H9 (cell line): ENCODE measurements at regions not wholly inside any gene's neighbourhood (a gene's known extent, or its start where the extent isn't known, plus 50 kb on each side); places are given as distances from the start of the nearest gene placed in this dataset.

ENCODE experiments used
- DNase-seq: peaks from one replicate; pipeline ENCODE4 v3.0.0-alpha.2; 2017
- H2AFZ ChIP-seq: one replicate; pipeline ENCODE4 v1.6.1; 2013; ENCODE audit warnings: mild to moderate bottlenecking, low read length, control low read depth, moderate library complexity
- H2AK5ac ChIP-seq: 2 replicates; pipeline ENCODE4 v1.6.1; 2013; ENCODE audit warnings: low read length, control low read depth, mixed read lengths; ENCODE audit not compliant: insufficient read length
- H2BK120ac ChIP-seq: one replicate; pipeline ENCODE4 v1.6.1; 2013; ENCODE audit warnings: low read depth, mild to moderate bottlenecking, low read length, control low read depth, inconsistent platforms; ENCODE audit not compliant: poor library complexity, severe bottlenecking
- H2BK12ac ChIP-seq: 2 replicates; pipeline ENCODE4 v1.6.1; 2013; ENCODE audit warnings: low read length, control low read depth, mixed read lengths, low read depth; ENCODE audit not compliant: insufficient read length
- H2BK15ac ChIP-seq: 2 replicates; pipeline ENCODE4 v1.6.1; 2013; ENCODE audit warnings: low read depth, low read length, control low read depth
- H2BK20ac ChIP-seq: one replicate; pipeline ENCODE4 v1.6.1; 2013; ENCODE audit warnings: low read depth, mild to moderate bottlenecking, low read length, control low read depth, inconsistent platforms; ENCODE audit not compliant: poor library complexity, severe bottlenecking
- H2BK5ac ChIP-seq: 2 replicates; pipeline ENCODE4 v1.6.1; 2013; ENCODE audit warnings: low read length, control low read depth, mixed read lengths; ENCODE audit not compliant: insufficient read length
- H3K14ac ChIP-seq: 2 replicates; pipeline ENCODE4 v1.6.1; 2013; ENCODE audit warnings: low read length, control low read depth; ENCODE audit not compliant: insufficient read depth
- H3K18ac ChIP-seq: 2 replicates; pipeline ENCODE4 v1.6.1; 2013; ENCODE audit warnings: low read depth, mild to moderate bottlenecking, mixed read lengths, low read length, control low read depth; ENCODE audit not compliant: insufficient read length
- H3K23ac ChIP-seq: 2 replicates; pipeline ENCODE4 v1.6.1; 2013; ENCODE audit warnings: low read length, control low read depth, mixed read lengths, low read depth; ENCODE audit not compliant: insufficient read length
- H3K23me2 ChIP-seq: 2 replicates; pipeline ENCODE4 v1.6.1; 2013; ENCODE audit warnings: low read depth, mild to moderate bottlenecking, mixed read lengths, low read length, control low read depth; ENCODE audit not compliant: insufficient read length, poor library complexity, severe bottlenecking
- H3K27ac ChIP-seq: 2 replicates; pipeline ENCODE4 v1.5.1; 2013; ENCODE audit warnings: low read length, control low read depth, mixed read lengths, low read depth; ENCODE audit not compliant: insufficient read length
- H3K27me3 ChIP-seq: 2 replicates; pipeline ENCODE4 v1.6.1; 2013; ENCODE audit warnings: low read length, control low read depth, inconsistent platforms; ENCODE audit not compliant: insufficient read depth
- H3K4ac ChIP-seq: 2 replicates; pipeline ENCODE4 v1.6.1; 2013; ENCODE audit warnings: low read depth, mild to moderate bottlenecking, control low read depth, inconsistent platforms, low read length, moderate library complexity
- H3K4me1 ChIP-seq: 2 replicates; pipeline ENCODE4 v1.6.1; 2013; ENCODE audit warnings: low read length, control low read depth, inconsistent platforms; ENCODE audit not compliant: insufficient read depth
- H3K4me2 ChIP-seq: 2 replicates; pipeline ENCODE4 v1.6.1; 2013; ENCODE audit warnings: low read length, control low read depth, mixed read lengths; ENCODE audit not compliant: insufficient read length, insufficient read depth
- H3K56ac ChIP-seq: 2 replicates; pipeline ENCODE4 v1.6.1; 2013; ENCODE audit warnings: low read depth, mild to moderate bottlenecking, mixed read lengths, low read length, control low read depth; ENCODE audit not compliant: insufficient read length
- H3K79me1 ChIP-seq: 2 replicates; pipeline ENCODE4 v1.6.1; 2013; ENCODE audit warnings: low read depth, mild to moderate bottlenecking, moderate library complexity, low read length, control low read depth, inconsistent platforms; ENCODE audit not compliant: insufficient read depth, poor library complexity, severe bottlenecking
- H3K79me2 ChIP-seq: 2 replicates; pipeline ENCODE4 v1.6.1; 2013; ENCODE audit warnings: low read length, control low read depth, inconsistent platforms; ENCODE audit not compliant: insufficient read depth
- H3K9ac ChIP-seq: 2 replicates; pipeline ENCODE4 v1.6.1; 2013; ENCODE audit warnings: low read length, control low read depth, mixed read lengths; ENCODE audit not compliant: insufficient read length; ENCODE audit errors: extremely low read depth
- H3K9me3 ChIP-seq: one replicate; pipeline ENCODE4 v1.6.1; 2013; ENCODE audit warnings: low read depth, low read length, inconsistent platforms; ENCODE audit not compliant: control insufficient read depth
- H3T11ph ChIP-seq: one replicate; pipeline ENCODE4 v1.6.1; 2013; ENCODE audit warnings: mild to moderate bottlenecking, low read length, control low read depth, inconsistent platforms
- H4K20me1 ChIP-seq: one replicate; pipeline ENCODE4 v1.6.1; 2013; ENCODE audit not compliant: control insufficient read depth, insufficient read length, insufficient read depth
- H4K5ac ChIP-seq: 2 replicates; pipeline ENCODE4 v1.6.1; 2013; ENCODE audit warnings: low read depth, mild to moderate bottlenecking, mixed read lengths, low read length, control low read depth; ENCODE audit not compliant: insufficient read length
- H4K8ac ChIP-seq: replicated peaks from 2 replicates; pipeline ENCODE4 v1.6.1; 2013; ENCODE audit warnings: low read length, control low read depth, mixed read lengths, low read depth; ENCODE audit not compliant: insufficient read length
- H4K91ac ChIP-seq: 2 replicates; pipeline ENCODE4 v1.6.1; 2013; ENCODE audit warnings: low read depth, mild to moderate bottlenecking, moderate library complexity, mixed read lengths, low read length, control low read depth; ENCODE audit not compliant: insufficient read length
- H3K27ac Mint-ChIP-seq, 3 experiments: 2 replicates in 2 of 3; 3 replicates in 1 of 3; pipeline ENCODE4 v1.8.0; 2020 to 2021; ENCODE audit warnings: mixed read lengths in 3 of 3, mild to moderate bottlenecking in 1 of 3, moderate library complexity in 1 of 3
- H3K27me3 Mint-ChIP-seq: 2 replicates; pipeline ENCODE4 v1.8.0; 2021; ENCODE audit warnings: low read depth, mild to moderate bottlenecking, moderate library complexity, mixed read lengths
- H3K36me3 Mint-ChIP-seq, 3 experiments: 2 replicates in 2 of 3; 3 replicates in 1 of 3; pipeline ENCODE4 v1.8.0; 2020 to 2021; ENCODE audit warnings: low read depth in 3 of 3, mixed read lengths in 3 of 3; ENCODE audit not compliant: insufficient read depth in 1 of 3
- H3K4me1 Mint-ChIP-seq, 2 experiments: 2 replicates each; pipeline ENCODE4 v1.8.0; 2020; ENCODE audit warnings: mixed read lengths in 2 of 2
- H3K4me3 Mint-ChIP-seq, 2 experiments: 2 replicates in 1 of 2; 3 replicates in 1 of 2; pipeline ENCODE4 v1.8.0; 2020 to 2021; ENCODE audit warnings: mild to moderate bottlenecking in 2 of 2, mixed read lengths in 2 of 2, moderate library complexity in 1 of 2
- H3K9me3 Mint-ChIP-seq, 2 experiments: 2 replicates in 1 of 2; 3 replicates in 1 of 2; pipeline ENCODE4 v1.8.0; 2020; ENCODE audit warnings: mild to moderate bottlenecking in 2 of 2, mixed read lengths in 2 of 2, moderate library complexity in 1 of 2
- CTCF ChIP-seq: fragments of 200-600 bp; sonication (generic); conservative IDR thresholded peaks from 3 replicates; pipeline ENCODE4 v1.8.0; 2021; ENCODE audit warnings: antibody characterized with exemption, mild to moderate bottlenecking
- WGBS: extraction: QIAGEN DNeasy Blood & Tissue Kit; methylation state at CpG from one replicate; pipeline ENCODE4 v1.1.7; 2013; ENCODE audit warnings: missing lambda C conversion rate, low lambda C conversion rate, mixed read lengths; ENCODE audit not compliant: insufficient read length; ENCODE audit errors: extremely low coverage; 5-methylcytosine and 5-hydroxymethylcytosine counted together

GRCh38 chr19:13701624-13702023 lies 62.7 kb upstream of the MRI1 start:
- H3K14ac ChIP-seq = no peak overlapping the region
- no CpG with 5 or more reads among the region's 2 CpGs for WGBS
- no peaks in the 10 kb centered on the region; a peak in 2 of 7 replicates for H3K36me3 Mint-ChIP-seq
- H2BK12ac ChIP-seq = no peak overlapping the region
- no peak overlapping the region for H2BK20ac ChIP-seq
- no peak overlapping the region for H4K8ac ChIP-seq
- no peaks in the 10 kb centered on the region for H3K27me3 ChIP-seq
- H3K4me3 Mint-ChIP-seq = no peak overlapping the region
- H3K9me3 Mint-ChIP-seq = peaks cover 13 to 22% of the 10 kb centered on the region in 2 experiments
- no peaks in the 10 kb centered on the region for H3K4me1 ChIP-seq
- no peak overlapping the region for H4K5ac ChIP-seq
- H3K9me3 ChIP-seq = no peaks in the 10 kb centered on the region
- no peak overlapping the region for H3K18ac ChIP-seq
- H3T11ph ChIP-seq = no peak overlapping the region
- H3K56ac ChIP-seq = no peak overlapping the region
- H3K4me2 ChIP-seq = no peak overlapping the region
- no peaks in the 10 kb centered on the region for H3K23me2 ChIP-seq
- no peak overlapping the region for H3K4ac ChIP-seq
- H4K91ac ChIP-seq = no peak overlapping the region
- H3K79me2 ChIP-seq = no peaks in the 10 kb centered on the region
- DNase-seq = no peak
- H3K4me1 Mint-ChIP-seq = no peaks in the 10 kb centered on the region
- no peak for TF ChIP-seq CTCF
- H2BK15ac ChIP-seq = no peak overlapping the region
- no peaks in the 10 kb centered on the region for H3K79me1 ChIP-seq
- H2AFZ ChIP-seq = no peak overlapping the region
- no peak overlapping the region for H3K27ac ChIP-seq
- no peak overlapping the region for H3K9ac ChIP-seq
- H2BK5ac ChIP-seq = no peak overlapping the region
- H4K20me1 ChIP-seq = no peaks in the 10 kb centered on the region
- H3K27ac Mint-ChIP-seq = no peak overlapping the region
- H3K27me3 Mint-ChIP-seq = peaks cover 7% of the 10 kb centered on the region
- no peak overlapping the region for H2BK120ac ChIP-seq
- no peak overlapping the region for H3K23ac ChIP-seq
- no peak overlapping the region for H2AK5ac ChIP-seq
